Lower leg skin (tissue), 4 donors: ENCODE measurements at regions not wholly inside any gene's neighbourhood (a gene's known extent, or its start where the extent isn't known, plus 50 kb on each side); places are given as distances from the start of the nearest gene placed in this dataset.

Source experiments
- DNase-seq, 2 donors: peaks; one replicate each; pipeline ENCODE4 v3.0.0-alpha.2; 2019; ENCODE audit warnings: low spot score in 2 of 2
- H3K4me3 ChIP-seq: fragments of 200-600 bp; sonication (generic); 2 replicates; pipeline ENCODE4 v1.5.1; 2017; ENCODE audit warnings: mild to moderate bottlenecking, low read depth; ENCODE audit not compliant: poor library complexity, severe bottlenecking
- CTCF ChIP-seq, 3 donors: fragments of 450-650 bp; IDR thresholded peaks; one replicate each; pipeline ENCODE4 v1.5.1; 2016; ENCODE audit warnings: antibody characterized with exemption in 3 of 3, mild to moderate bottlenecking in 3 of 3, moderate library complexity in 2 of 3
- POLR2A ChIP-seq, 2 donors: fragments of 450-650 bp; IDR thresholded peaks; one replicate each; pipeline ENCODE4 v1.6.1; 2016 to 2017; ENCODE audit warnings: antibody characterized with exemption in 2 of 2, mild to moderate bottlenecking in 1 of 2, moderate library complexity in 1 of 2
- WGBS, 2 donors: methylation state at CpG; one replicate each; pipeline ENCODE4 v1.1.5; 2018; 5-methylcytosine and 5-hydroxymethylcytosine counted together
- intact Hi-C: fragments of 100-400 bp; cut with DNase I; formaldehyde crosslinking; loops from one replicate; pipeline ENCODE4 v1.15.0; 2023; ENCODE audit warnings: low total_unique reads

- H3K4me3 ChIP-seq = no peak overlapping the region
- intact Hi-C loops = no loop called here
- no peak for DNase-seq
- no peak for TF ChIP-seq CTCF (IDR thresholded peaks at IDR 0.05)
- TF ChIP-seq POLR2A (IDR thresholded peaks at IDR 0.05) = no peak
- WGBS, 2 donors = 71 to 81% methylated on average over 8 of the region's 8 CpGs
Observed at GRCh38 chr20:4067600-4068261, 52.4 kb upstream of the RNF24 start.

- intact Hi-C loops = no loop called here
- WGBS, 2 donors = 82 to 93% methylated on average over 5 of the region's 5 CpGs
- DNase-seq = peak in 1 of 2 donors; percentile 26
- no peak overlapping the region for H3K4me3 ChIP-seq
- TF ChIP-seq CTCF (IDR thresholded peaks at IDR 0.05) (no peak), POLR2A (IDR thresholded peaks at IDR 0.05) (no peak)
Observed at GRCh38 chr20:4066551-4066950, 51.2 kb upstream of the RNF24 start.

GRCh38 chr20:4065391-4065844, 50.1 kb upstream of the RNF24 start:
- intact Hi-C loops = no loop called here
- peak in 1 of 2 donors; percentile 43 for DNase-seq
- TF ChIP-seq POLR2A (IDR thresholded peaks at IDR 0.05) = no peak
- no peak for TF ChIP-seq CTCF (IDR thresholded peaks at IDR 0.05)
- WGBS, 2 donors = 31 to 44% methylated on average over 2 of the region's 2 CpGs
- no peak overlapping the region for H3K4me3 ChIP-seq
